GM19351 (cell line): ENCODE measurements at regions not wholly inside any gene's neighbourhood (a gene's known extent, or its start where the extent isn't known, plus 50 kb on each side); places are given as distances from the start of the nearest gene placed in this dataset.

Experiments used
- ATAC-seq: cut with Tn5 transposase; IDR thresholded peaks from one replicate; pipeline ENCODE4 v1.9.1; 2021; ENCODE audit warnings: mild to moderate bottlenecking, moderate library complexity; ENCODE audit not compliant: unreplicated experiment

GRCh38 chr22:47448231-47449223, 686.1 kb downstream of the TBC1D22A start:
- no peak for ATAC-seq

GRCh38 chr22:47446821-47447810, 684.7 kb downstream of the TBC1D22A start:
- ATAC-seq, result no peak

- no peak for ATAC-seq
Measured at GRCh38 chr22:47446331-47446730, 683.9 kb downstream of the TBC1D22A start.

DNA sequence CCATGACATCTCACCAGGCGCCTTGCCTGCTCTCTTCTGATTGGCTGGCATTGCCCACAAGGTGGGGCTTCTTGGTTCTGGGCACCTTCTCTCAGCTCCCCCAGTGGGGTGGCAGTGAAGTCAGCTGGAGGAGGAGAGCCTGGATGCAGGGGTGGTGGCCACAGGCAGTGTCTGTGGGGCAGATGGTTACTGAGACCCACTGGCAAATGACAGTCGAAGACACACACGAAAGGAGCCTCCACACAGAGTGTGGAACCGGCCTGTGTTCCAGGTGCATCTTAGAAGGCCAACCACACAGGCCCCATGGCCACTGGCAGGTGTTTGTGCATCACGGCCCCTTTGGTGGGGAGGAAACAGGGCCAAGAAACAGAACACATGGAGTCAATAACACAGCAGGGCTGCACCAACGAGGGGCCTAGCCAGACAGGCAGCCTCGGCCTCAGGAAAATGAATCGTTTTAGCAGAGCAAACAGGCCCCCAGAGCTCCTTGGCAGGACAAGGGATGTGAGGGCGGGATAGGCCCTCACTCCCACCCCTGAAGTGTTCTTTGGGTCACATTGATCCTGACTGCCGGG, 683.4 kb downstream of the TBC1D22A start:
- no peak for ATAC-seq

DNA sequence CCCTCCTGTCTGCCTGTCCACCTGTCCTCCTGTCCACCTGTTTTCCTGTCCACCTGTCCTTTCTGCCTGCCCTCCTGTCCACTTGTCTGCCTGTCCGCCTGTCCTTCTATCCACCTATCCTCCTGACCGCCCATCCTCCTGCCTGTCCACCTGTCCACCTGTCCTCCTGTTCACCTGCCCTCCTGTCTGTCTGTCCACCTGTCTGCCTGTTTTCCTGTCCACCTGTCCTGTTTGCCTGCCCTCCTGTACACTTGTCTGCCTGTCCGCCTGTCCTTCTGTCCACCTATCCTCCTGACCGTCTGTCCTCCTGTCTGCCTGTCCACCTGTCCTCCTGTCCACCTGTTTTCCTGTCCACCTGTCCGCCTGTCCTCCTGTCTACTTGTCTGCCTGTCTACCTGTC, 682.8 kb downstream of the TBC1D22A start:
- no peak for ATAC-seq

DNA sequence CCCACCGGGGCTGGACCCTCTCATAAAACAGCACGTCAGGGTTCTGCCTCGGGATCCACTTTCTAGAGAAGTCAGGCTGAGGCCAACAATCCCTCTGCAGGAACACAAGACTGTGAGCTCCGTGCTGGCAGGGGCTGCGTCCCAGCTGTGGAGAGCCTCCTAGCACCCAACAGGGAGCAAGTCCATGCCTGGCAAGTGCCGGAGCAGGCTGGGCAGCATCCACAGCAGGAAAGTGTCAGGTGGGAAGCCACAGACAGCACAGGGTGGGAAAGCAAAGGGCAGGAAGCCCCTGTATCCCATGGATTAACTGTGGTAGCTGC, 682.3 kb downstream of the TBC1D22A start:
- no peak for ATAC-seq

- no peak for ATAC-seq
Measured at GRCh38 chr22:47443836-47444745, 681.6 kb downstream of the TBC1D22A start.

- ATAC-seq, result no peak
Measured at GRCh38 chr22:47442821-47443220, 680.4 kb downstream of the TBC1D22A start.

- ATAC-seq, result no peak
Measured at GRCh38 chr22:47439643-47440265, 677.3 kb downstream of the TBC1D22A start.

- no peak for ATAC-seq
Measured at GRCh38 chr22:47437636-47438035, 675.2 kb downstream of the TBC1D22A start.

GRCh38 chr22:47437110-47437509, 674.7 kb downstream of the TBC1D22A start:
- ATAC-seq, result no peak

DNA sequence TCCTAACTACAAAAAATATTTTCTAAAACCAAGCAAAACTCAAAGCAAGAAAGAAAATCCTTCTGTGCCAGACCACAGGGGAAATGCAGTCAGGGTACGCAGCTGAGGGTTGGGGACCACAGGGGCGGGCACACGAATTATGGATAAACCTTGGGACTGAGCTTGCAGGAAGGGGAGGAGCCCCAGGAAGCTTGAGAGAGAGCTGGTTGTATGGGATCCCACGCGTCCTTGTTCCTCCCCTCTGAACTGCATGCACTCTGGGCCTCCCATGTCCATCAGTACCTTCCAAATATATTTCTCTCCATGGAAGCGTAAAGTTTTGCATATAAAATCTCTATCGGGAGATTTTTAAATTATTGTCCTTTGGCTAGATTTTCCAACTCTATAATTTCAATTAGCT, 673.4 kb downstream of the TBC1D22A start:
- ATAC-seq, result no peak

- ATAC-seq, result no peak
Measured at GRCh38 chr22:47435204-47435487, 672.7 kb downstream of the TBC1D22A start.

GRCh38 chr22:47434336-47435203, 672.1 kb downstream of the TBC1D22A start:
- no peak for ATAC-seq

DNA sequence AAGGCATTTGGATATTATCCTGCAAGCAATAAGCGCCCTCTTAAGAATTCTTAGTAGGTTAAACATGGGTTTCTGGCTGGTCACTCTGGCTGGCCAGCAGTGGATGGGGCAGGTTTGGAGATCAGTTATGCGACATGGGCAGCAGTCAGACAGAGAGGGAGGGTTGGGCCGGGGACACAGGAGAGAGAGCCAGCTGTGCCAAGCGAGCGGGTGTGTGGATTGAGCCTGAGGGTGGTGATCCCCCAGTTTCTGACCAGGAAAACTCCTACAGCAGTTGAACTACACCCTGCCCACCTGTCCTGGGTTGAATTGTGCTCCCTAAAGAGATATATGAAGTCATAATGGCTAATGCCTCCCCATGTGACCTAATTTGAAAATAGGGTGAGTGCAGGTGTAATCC, 671.2 kb downstream of the TBC1D22A start:
- ATAC-seq, result no peak

- ATAC-seq, result no peak
Measured at GRCh38 chr22:47432683-47433082, 670.2 kb downstream of the TBC1D22A start.

DNA sequence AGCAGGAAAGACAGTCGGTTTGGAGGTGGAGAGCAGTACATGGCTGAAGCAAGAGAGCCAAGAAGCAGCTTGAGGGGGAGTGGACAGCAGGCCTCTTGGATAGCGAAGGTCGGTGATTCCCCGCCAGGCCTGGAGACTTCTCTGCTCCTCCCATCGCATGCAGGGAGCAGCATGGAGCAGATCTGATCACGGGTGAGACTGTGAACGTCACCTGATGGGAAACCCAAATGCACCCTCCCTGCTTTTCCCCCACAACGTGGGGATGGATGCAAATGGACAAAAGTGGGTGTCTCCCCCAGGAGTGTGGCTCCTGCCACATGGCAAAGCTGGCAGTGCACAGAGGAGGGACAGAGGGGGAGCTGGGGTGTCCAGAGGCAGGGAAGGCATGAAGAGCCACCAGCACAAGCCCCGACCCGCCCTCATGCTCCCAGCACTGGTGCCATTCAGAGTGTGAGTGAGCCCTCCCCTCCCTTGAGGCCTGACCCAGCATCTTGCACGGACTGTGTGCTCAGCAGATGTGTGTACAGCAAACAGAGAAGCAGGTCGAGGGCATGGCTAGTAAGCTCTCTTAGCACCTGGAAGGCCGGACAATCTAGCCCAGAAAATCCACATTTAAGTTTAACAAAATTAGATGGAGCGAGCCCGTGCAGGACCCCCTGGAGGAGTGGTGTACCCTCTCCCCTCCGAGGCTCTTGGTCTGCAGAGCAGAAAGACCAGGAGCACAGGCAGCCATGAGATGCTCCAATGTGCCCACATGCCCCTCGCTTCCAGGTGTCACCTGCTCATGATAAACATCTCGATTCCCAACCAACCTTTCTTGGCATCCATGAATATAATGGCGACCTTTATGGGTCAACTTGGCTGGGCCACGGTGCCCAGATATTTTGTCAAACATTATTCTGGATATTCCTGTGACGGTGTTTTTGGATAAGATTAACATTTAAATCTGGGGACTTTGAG, 661.7 kb downstream of the TBC1D22A start:
- ATAC-seq, result no peak

DNA sequence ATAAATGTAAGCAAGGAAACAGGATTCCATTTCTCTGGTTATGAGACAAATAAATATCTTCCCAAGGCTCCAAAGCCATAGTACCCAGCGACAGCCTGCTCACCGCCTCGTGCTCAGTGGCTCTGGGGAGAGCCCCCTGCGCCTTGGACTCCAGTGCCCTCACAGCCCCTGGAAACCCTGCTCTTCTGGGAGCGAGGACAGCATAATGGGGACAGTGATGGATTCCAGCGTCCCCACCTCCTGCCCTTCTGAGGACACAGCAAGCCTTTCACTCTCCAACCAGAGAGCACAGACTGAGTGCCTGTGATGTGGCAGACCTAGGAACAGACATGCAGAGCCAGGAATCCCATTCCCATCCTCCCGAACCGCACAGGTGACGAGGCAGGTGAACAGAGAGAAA, 660.8 kb downstream of the TBC1D22A start:
- ATAC-seq, result no peak
